ENCODE measurements at regions not wholly inside any gene's neighbourhood (a gene's known extent, or its start where the extent isn't known, plus 50 kb on each side); places are given as distances from the start of the nearest gene placed in this dataset.

- TF ChIP-seq, protein P1, sequence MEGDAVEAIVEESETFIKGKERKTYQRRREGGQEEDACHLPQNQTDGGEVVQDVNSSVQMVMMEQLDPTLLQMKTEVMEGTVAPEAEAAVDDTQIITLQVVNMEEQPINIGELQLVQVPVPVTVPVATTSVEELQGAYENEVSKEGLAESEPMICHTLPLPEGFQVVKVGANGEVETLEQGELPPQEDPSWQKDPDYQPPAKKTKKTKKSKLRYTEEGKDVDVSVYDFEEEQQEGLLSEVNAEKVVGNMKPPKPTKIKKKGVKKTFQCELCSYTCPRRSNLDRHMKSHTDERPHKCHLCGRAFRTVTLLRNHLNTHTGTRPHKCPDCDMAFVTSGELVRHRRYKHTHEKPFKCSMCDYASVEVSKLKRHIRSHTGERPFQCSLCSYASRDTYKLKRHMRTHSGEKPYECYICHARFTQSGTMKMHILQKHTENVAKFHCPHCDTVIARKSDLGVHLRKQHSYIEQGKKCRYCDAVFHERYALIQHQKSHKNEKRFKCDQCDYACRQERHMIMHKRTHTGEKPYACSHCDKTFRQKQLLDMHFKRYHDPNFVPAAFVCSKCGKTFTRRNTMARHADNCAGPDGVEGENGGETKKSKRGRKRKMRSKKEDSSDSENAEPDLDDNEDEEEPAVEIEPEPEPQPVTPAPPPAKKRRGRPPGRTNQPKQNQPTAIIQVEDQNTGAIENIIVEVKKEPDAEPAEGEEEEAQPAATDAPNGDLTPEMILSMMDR (conservative IDR thresholded peaks at IDR 0.05; ENCODE audit: low read length) = no peak
- TF ChIP-seq EZH2phosphoT487 (IDR thresholded peaks at IDR 0.05; ENCODE audit: borderline replicate concordance, low read depth, low read length) = no peak
These were observed 81.2 kb downstream of the PXDC1 start for GRCh38 chr6:3670356-3670755.

Measured in OCI-LY7 (cell line).